Stimulated activated CD4-positive, alpha-beta T cell treated with anti-CD3 and anti-CD28 coated beads, Interleukin-12 subunit alpha, Interleukin-12 subunit beta, amount 100 ng/mL, for 24 hours (primary cell): ENCODE measurements at regions not wholly inside any gene's neighbourhood (a gene's known extent, or its start where the extent isn't known, plus 50 kb on each side); places are given as distances from the start of the nearest gene placed in this dataset.

Source experiments
- DNase-seq, 2 experiments: peaks; one replicate each; pipeline ENCODE4 v3.0.0-alpha.2; 2020; ENCODE audit warnings: low read depth in 2 of 2

GRCh38 chr7:25360451-25360850 is 132.2 kb upstream of the NPVF start:
- no peak for DNase-seq

DNA sequence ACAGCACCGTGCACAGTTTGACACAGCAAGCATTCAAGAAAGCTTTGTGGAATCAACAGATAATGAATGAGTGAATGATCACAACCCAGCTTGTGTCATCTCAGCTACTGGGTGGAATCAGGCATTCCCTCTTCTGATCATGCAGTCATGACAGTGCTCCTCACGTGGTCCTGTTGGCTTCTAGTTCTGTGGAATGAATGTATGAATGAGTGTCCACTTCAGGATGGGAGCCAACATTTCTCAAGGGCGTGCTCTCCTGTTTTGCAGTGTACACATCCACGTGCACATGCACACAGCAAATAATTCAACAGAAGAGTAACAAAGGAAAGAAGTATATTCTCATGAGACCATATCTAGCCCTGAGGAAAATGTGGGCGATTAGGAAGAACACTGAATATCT is 133.1 kb upstream of the NPVF start:
- DNase-seq, result no peak

GRCh38 chr7:25361863-25362262 is 133.6 kb upstream of the NPVF start:
- no peak for DNase-seq

- no peak for DNase-seq
These were observed 140.4 kb upstream of the NPVF start for GRCh38 chr7:25368599-25369201.

- no peak for DNase-seq
These were observed 141.5 kb upstream of the NPVF start for GRCh38 chr7:25369786-25370185.

DNA sequence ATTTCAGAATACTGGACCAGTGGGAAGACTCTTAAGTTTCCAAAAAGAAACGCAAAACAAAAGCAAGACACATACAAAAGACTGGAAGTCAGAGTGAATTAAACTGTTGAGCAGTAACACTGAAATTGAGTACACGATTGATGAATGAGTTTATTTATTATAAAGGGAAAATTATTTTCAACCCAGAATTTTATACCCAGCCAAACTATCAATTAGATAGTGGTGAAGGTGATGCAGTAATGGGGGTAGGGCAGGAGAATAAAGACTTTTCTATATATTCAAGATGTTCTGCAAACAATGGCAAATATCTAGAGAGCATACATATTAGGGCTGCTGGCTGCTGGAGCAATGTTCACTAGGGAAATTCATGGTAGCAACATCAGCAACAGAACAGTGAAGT is 143.7 kb upstream of the NPVF start:
- DNase-seq, result no peak

GRCh38 chr7:25375805-25376600 is 147.7 kb upstream of the NPVF start:
- DNase-seq, result no peak

DNA sequence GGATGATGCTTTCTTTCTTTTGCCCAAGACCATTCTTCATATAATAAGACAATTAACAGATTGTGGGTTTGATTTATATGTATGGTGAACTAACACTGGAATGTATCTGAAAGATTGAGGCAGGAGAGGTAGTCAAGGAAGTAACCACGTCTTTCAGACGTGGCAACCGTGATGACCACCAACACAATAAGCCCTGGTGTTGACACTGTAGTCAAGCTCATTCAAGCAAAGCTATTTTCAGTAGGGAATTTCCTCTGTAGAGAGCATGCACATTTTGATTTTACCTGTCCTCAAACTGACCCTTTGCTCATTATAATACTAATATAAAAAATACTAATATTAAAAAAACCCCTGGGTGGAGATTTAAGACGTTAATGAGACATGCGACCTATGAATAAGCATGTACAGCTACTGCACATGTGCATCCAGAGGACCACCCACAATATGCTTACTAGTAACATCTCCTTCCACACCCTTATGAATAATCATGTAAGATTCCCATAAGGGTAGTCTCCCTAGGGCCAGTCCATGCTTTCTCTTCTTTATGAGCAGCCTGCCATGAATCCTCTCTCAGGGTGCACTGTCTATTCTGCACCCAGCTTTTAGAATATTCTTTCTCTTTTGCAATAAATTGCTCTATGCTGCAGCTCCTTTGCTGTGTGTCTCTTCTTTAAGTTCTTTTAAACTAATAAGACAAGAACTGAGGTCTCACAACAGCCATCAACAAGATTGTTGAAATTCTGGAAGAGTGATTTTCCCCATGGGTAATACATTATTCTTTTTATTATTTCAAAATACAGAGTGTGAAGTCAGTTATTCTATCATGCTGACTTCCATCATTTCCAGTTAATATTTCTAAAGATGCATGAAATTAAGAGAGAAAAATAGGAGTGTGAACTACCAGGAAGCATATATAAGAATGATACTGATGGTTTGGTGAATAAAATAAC is 151.3 kb upstream of the NPVF start:
- no peak for DNase-seq

DNA sequence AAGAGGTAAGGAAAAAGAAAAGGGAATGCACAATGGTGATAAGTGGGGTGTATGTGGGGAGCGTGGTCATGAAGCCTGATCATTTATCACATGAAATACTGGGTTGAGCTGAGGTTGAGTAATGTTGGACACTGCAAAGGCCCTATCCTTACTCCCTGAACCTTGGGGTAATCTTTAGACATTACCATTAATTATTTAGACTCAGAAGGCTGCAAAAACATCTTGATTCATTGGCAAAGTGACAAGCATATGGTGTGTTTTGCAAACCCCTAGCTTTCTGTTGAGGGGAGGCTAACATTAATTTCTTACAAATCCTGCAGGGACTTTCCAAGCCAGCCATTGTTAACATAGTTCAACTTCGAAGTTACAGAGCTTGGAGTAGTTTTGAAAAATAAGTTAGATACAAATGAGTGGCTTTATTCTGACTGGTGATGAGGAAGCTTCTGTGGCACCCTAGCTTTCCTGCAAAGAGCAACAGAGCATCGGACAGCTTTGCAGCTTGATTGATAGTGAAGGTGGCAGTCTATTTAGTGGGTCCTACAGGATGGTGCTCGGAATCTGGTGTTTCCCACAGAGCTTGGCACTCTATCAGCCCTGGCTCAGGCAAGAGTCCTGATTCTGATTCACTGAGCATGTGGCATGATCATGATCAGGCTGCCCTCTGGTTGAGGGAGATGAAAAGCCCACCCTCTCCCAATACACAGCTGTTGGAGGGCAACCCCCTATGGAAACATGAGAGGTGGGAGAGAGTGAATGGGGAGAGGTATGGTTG is 153.7 kb upstream of the NPVF start:
- no peak for DNase-seq

DNA sequence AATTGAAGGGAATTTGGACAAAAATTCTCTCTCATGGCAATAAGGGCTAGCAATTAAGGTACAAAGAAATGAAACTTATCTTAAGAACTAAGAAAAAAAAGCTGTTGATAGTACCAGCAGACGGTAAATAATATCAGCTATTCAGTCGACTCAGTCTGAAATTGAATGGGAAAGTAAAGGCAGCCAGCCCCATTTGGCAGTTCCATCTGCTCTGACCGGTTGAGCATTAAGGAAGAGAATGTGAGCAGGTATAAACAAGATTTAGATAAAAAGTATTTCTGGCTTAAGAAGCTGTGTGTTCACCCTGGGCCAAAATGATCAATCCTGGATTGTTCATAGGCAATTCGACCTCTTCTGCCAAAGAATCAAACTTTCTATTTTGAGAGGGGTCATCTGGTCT is 154.6 kb upstream of the NPVF start:
- DNase-seq, result no peak

- DNase-seq, result no peak
These were observed 155.1 kb upstream of the NPVF start for GRCh38 chr7:25383402-25383801.

- no peak for DNase-seq
These were observed 156.7 kb upstream of the NPVF start for GRCh38 chr7:25384788-25385505.

DNA sequence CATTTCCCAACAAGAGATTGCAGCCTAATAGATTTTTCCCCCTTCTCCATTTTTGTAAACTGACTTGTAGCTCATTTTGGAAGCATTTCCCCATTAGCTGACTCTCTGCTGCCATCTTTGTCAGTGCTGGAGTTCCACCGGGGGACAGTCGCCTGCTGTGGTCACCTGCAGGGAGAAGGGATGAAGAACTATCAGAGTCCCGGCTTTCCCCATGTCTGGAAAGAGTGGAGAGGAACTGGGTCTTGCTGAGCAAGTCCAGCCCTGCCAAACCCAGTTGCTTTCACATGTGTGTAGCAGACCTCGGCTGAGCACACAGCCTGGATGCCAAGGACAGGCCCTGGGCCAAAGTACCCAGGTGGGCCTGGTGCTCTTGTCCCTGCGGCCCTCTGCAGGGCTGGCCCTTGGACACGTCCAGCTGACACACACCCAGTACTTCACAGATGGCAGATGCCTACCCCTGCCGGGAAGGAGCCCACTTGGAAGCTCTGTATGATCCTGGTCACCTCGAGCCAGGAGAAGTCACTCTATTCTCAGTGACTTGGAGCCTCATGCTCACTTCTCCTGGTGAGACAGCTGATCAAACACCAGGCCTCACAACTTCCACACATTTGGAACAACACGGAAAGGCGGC is 157.3 kb upstream of the NPVF start:
- no peak for DNase-seq

DNA sequence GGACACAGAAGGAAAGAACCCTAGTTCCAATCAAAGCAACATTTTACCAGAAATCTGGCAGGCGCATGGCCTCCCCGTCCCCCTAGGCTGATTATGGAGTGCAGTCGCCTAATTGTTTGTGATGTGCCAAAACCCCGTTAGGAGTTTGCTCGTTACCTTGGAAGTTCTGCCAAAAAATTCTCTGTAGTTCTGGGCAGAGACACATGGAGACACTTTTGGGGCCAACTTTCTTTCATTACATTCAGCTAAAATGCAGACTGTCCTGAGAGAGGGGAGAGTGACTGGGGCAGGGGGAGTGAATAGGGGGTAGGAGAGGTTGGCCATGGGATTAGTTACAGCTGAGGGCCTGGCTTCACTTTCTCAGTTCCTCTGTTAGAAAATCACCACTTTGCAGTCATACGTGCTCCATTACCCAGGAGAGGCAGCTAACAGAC is 158.0 kb upstream of the NPVF start:
- no peak for DNase-seq

DNA sequence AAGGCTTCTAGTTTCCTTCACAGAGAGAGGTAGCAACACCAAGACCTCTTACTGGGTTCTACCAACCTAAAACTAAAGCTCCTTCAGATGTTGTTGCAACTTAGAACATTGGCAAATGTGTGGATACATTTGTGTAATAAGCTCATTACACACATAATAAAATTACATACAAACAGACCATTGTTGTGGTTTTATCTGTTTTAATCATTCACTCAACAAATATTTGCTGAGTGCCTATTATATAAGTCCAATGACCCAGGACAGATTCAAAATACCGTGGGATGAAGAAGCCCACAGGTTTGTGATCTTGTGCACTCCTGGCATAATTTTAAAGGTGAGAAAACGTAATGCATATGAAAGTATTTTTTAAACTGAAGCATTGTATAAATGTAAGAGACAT is 160.4 kb upstream of the NPVF start:
- DNase-seq, result no peak

GRCh38 chr7:25389489-25390106 is 161.3 kb upstream of the NPVF start:
- DNase-seq, result no peak

DNA sequence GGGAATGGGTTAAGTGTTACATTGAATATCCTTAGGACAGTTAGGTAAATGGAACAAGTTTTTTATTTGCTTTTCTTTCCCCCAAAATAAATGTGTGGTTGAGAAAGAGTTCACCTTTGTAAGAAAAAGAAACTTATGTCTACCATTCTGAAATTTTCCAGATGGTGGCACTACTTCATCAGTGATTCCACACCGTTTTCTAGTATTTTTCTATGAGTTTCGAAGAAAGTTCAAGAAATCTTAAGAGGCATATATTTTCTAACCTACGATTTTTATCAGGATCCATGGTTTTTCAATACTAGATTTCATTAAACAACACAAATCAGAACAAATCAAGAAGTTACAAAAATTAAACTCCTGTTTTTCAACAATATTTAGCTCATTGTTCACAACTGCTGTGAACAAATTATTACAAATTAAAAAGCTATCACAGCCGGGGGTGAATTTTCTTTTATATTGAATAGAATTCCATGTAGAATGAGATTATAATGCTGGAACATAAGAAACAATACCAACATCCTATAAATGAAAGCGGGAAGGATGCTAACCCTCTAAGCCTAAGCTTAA is 163.1 kb upstream of the NPVF start:
- DNase-seq, result no peak

DNA sequence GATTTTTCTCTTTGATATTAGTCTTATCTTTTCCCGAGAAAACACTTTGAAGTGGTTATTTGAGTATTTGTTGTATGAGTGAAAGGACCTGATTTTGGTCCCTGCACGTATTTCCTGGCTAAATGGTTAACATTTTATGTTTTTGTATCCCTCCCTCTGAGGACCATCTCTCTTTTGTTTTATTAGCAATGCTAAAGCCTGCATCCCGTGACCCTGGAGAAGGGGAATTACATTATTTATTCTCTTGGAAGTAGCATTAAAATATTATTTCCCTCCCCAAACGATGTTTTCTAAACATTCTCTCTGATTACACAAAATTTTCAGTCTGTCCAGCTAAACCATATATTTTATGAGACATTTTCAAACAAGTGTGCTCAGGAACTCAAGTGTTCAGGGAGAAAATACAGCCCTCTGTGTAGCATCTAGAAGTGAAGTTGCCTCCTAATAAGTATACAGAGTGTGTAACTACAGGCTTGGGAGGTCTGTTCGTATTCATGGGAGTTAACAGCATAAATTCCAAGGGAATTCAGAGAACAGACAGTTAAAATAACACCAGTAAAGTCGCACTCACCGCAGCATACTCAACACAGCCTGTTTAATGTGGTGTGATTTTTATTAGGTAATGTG is 163.8 kb upstream of the NPVF start:
- DNase-seq, result no peak

GRCh38 chr7:25392588-25393338 is 164.5 kb upstream of the NPVF start:
- DNase-seq, result no peak
